ENCODE measurements at regions not wholly inside any gene's neighbourhood (a gene's known extent, or its start where the extent isn't known, plus 50 kb on each side); places are given as distances from the start of the nearest gene placed in this dataset.
A peak's percentile ranks its signal among the peaks of the same experiment; 100 is the strongest.
"Not testable (repeated sequence)": the region's sequence is repeated elsewhere in the genome, so short reads cannot be mapped to it uniquely, and the experiment has no call there.

GRCh38 chr3:167001374-167001773, 378.7 kb downstream of the ZBBX start:
- no peak for DNase-seq (ENCODE audit: low read depth)

- DNase-seq (ENCODE audit: low read depth): no peak
Observed at GRCh38 chr3:166993015-166993630, 387.0 kb downstream of the ZBBX start.

- no peak for DNase-seq (ENCODE audit: low read depth)
Observed at GRCh38 chr3:166986000-166986399, 394.1 kb downstream of the ZBBX start.

- not testable (repeated sequence) for DNase-seq (ENCODE audit: low read depth)
Observed at GRCh38 chr3:166975796-166976195, 404.3 kb downstream of the ZBBX start.

GRCh38 chr3:166967714-166968113, 412.4 kb downstream of the ZBBX start:
- DNase-seq (ENCODE audit: low read depth): not testable (repeated sequence)

- DNase-seq (ENCODE audit: low read depth): no peak
Observed at GRCh38 chr3:166962911-166963310, 417.2 kb downstream of the ZBBX start.

- no peak for DNase-seq (ENCODE audit: low read depth)
Observed at GRCh38 chr3:166957121-166957520, 423.0 kb downstream of the ZBBX start.

GRCh38 chr3:166955201-166955939, 424.7 kb downstream of the ZBBX start:
- DNase-seq (ENCODE audit: low read depth): no peak

GRCh38 chr3:166934879-166935278, 445.2 kb downstream of the ZBBX start:
- no peak for DNase-seq (ENCODE audit: low read depth)

GRCh38 chr3:166917437-166917836, 462.7 kb downstream of the ZBBX start:
- DNase-seq (ENCODE audit: low read depth): no peak

- DNase-seq (ENCODE audit: low read depth): no peak
Observed at GRCh38 chr3:166902374-166902773, 477.7 kb downstream of the ZBBX start.

GRCh38 chr3:166900866-166901577, 479.1 kb downstream of the ZBBX start:
- DNase-seq (ENCODE audit: low read depth): no peak

- DNase-seq (ENCODE audit: low read depth): no peak
Observed at GRCh38 chr3:166897811-166898210, 482.3 kb downstream of the ZBBX start.

- no peak for DNase-seq (ENCODE audit: low read depth)
Observed at GRCh38 chr3:166889241-166889640, 490.9 kb downstream of the ZBBX start.

- DNase-seq (ENCODE audit: low read depth): no peak
Observed at GRCh38 chr3:166879661-166880060, 500.4 kb downstream of the ZBBX start.

- DNase-seq (ENCODE audit: low read depth): peak; percentile 1
Observed at GRCh38 chr3:166877971-166878370, 502.1 kb downstream of the ZBBX start.

GRCh38 chr3:166864473-166865467, 515.3 kb downstream of the ZBBX start:
- no peak for DNase-seq (ENCODE audit: low read depth)

GRCh38 chr3:166860217-166860616, 519.9 kb downstream of the ZBBX start:
- no peak for DNase-seq (ENCODE audit: low read depth)

- no peak for DNase-seq (ENCODE audit: low read depth)
Observed at GRCh38 chr3:166844329-166844728, 535.8 kb downstream of the ZBBX start.

- not testable (repeated sequence) for DNase-seq (ENCODE audit: low read depth)
Observed at GRCh38 chr3:166842784-166843183, 537.3 kb downstream of the ZBBX start.

- no peak for DNase-seq (ENCODE audit: low read depth)
Observed at GRCh38 chr3:166837535-166837934, 542.6 kb downstream of the ZBBX start.

GRCh38 chr3:166836836-166837235, 543.3 kb downstream of the ZBBX start:
- DNase-seq (ENCODE audit: low read depth): no peak

All from forelimb muscle (tissue), 1 donor.